SK-N-SH treated with all-trans-retinoic acid at 6 μM for 48 hours (cell line): ENCODE measurements at regions not wholly inside any gene's neighbourhood (a gene's known extent, or its start where the extent isn't known, plus 50 kb on each side); places are given as distances from the start of the nearest gene placed in this dataset.

Experiments used
- ATAC-seq: fragments of 200-7000 bp; cut with Tn5 transposase; 3 replicates; pipeline ENCODE4 v1.9.1; 2020; ENCODE audit warnings: mild to moderate bottlenecking, moderate library complexity
- ARNTL ChIP-seq: fragments of 450-650 bp; formaldehyde crosslinking; IDR thresholded peaks from 2 replicates; pipeline ENCODE4 v1.5.0; 2020; ENCODE audit warnings: low read depth, mild to moderate bottlenecking, moderate library complexity, borderline replicate concordance
- BACH2 ChIP-seq: fragments of 250-450 bp; sonication (Bioruptor Pico); IDR thresholded peaks from 2 replicates; pipeline ENCODE4 v1.9.0; 2021; ENCODE audit warnings: mild to moderate bottlenecking, borderline replicate concordance
- CREB5 ChIP-seq: fragments of 250-450 bp; sonication (Bioruptor Pico); IDR thresholded peaks from 2 replicates; pipeline ENCODE4 v1.5.1; 2020; ENCODE audit warnings: low read depth, mild to moderate bottlenecking, moderate library complexity
- CSDC2 ChIP-seq: fragments of 250-450 bp; sonication (Bioruptor Pico); IDR thresholded peaks from 2 replicates; pipeline ENCODE4 v1.5.0; 2020; ENCODE audit warnings: mild to moderate bottlenecking, moderate library complexity
- ESRRG ChIP-seq: fragments of 250-450 bp; sonication (Bioruptor Pico); IDR thresholded peaks from 2 replicates; pipeline ENCODE4 v1.6.1; 2021; ENCODE audit warnings: mild to moderate bottlenecking
- GLIS3 ChIP-seq: fragments of 250-450 bp; sonication (Bioruptor Pico); IDR thresholded peaks from 2 replicates; pipeline ENCODE4 v1.5.0; 2020; ENCODE audit warnings: mild to moderate bottlenecking, moderate library complexity
- ISL1 ChIP-seq: fragments of 250-450 bp; sonication (Bioruptor Pico); IDR thresholded peaks from 2 replicates; pipeline ENCODE4 v2.1.2; 2022; ENCODE audit warnings: mild to moderate bottlenecking, moderate library complexity
- OSR1 ChIP-seq: fragments of 250-450 bp; sonication (Bioruptor Pico); IDR thresholded peaks from 2 replicates; pipeline ENCODE4 v1.8.0; 2022; ENCODE audit warnings: moderate library complexity, mild to moderate bottlenecking, inconsistent platforms
- PATZ1 ChIP-seq: fragments of 250-450 bp; sonication (Bioruptor Pico); IDR thresholded peaks from 2 replicates; pipeline ENCODE4 v1.8.0; 2020; ENCODE audit warnings: mild to moderate bottlenecking, moderate library complexity, borderline replicate concordance
- POU6F1 ChIP-seq: fragments of 250-450 bp; sonication (Bioruptor Pico); IDR thresholded peaks from 2 replicates; pipeline ENCODE4 v1.8.0; 2021; ENCODE audit warnings: low read depth, mild to moderate bottlenecking, moderate library complexity, borderline replicate concordance
- RARB ChIP-seq: fragments of 250-450 bp; sonication (Bioruptor Pico); IDR thresholded peaks from 2 replicates; pipeline ENCODE4 v1.8.0; 2021; ENCODE audit warnings: mild to moderate bottlenecking, moderate library complexity
- SNAI2 ChIP-seq: fragments of 250-450 bp; sonication (Bioruptor Pico); IDR thresholded peaks from 2 replicates; pipeline ENCODE4 v1.5.0; 2020; ENCODE audit warnings: mild to moderate bottlenecking, moderate library complexity
- TCF4 ChIP-seq: fragments of 250-450 bp; sonication (Bioruptor Pico); IDR thresholded peaks from 2 replicates; pipeline ENCODE4 v1.8.0; 2021; ENCODE audit warnings: mild to moderate bottlenecking, moderate library complexity, borderline replicate concordance
- TOX ChIP-seq: fragments of 250-450 bp; sonication (Bioruptor Pico); IDR thresholded peaks from 2 replicates; pipeline ENCODE4 v1.8.0; 2021; ENCODE audit warnings: mild to moderate bottlenecking, moderate library complexity, borderline replicate concordance
- ZC3H10 ChIP-seq: fragments of 250-450 bp; sonication (Bioruptor Pico); IDR thresholded peaks from 2 replicates; pipeline ENCODE4 v1.5.1; 2021; ENCODE audit warnings: mild to moderate bottlenecking, moderate library complexity
- ZFP3 ChIP-seq: fragments of 250-450 bp; sonication (Bioruptor Pico); IDR thresholded peaks from 2 replicates; pipeline ENCODE4 v1.5.0; 2020; ENCODE audit warnings: mild to moderate bottlenecking, moderate library complexity
- ZFP30 ChIP-seq: fragments of 450-650 bp; formaldehyde crosslinking; IDR thresholded peaks from 2 replicates; pipeline ENCODE4 v1.5.0; 2022; ENCODE audit warnings: mild to moderate bottlenecking, moderate library complexity
- ZNF565 ChIP-seq: fragments of 450-650 bp; formaldehyde crosslinking; conservative IDR thresholded peaks from 2 replicates; pipeline ENCODE4 v1.5.0; 2020; ENCODE audit warnings: low read depth, mild to moderate bottlenecking, moderate library complexity
- ZNF8 ChIP-seq: fragments of 450-650 bp; formaldehyde crosslinking; IDR thresholded peaks from 2 replicates; pipeline ENCODE4 v1.5.0; 2020; ENCODE audit warnings: mild to moderate bottlenecking, moderate library complexity
- TF ChIP-seq, protein P1 (sequence below): fragments of 250-450 bp; sonication (Bioruptor Pico); IDR thresholded peaks from 2 replicates; pipeline ENCODE4 v1.5.1; 2021; ENCODE audit warnings: mild to moderate bottlenecking, moderate library complexity
- TF ChIP-seq, protein P2 (sequence below): fragments of 250-450 bp; sonication (Bioruptor Pico); IDR thresholded peaks from 2 replicates; pipeline ENCODE4 v1.5.0; 2020; ENCODE audit warnings: mild to moderate bottlenecking, moderate library complexity

GRCh38 chr20:1831096-1831495 lies 64.1 kb upstream of the SIRPA start:
- no peak for TF ChIP-seq CREB5 (CRISPR knock-in tag)
- no peak for TF ChIP-seq BACH2
- TF ChIP-seq POU6F1 (CRISPR knock-in tag) = no peak
- TF ChIP-seq ZFP30 (CRISPR knock-in tag) = no peak
- no peak for TF ChIP-seq GLIS3 (CRISPR knock-in tag)
- no peak for TF ChIP-seq SNAI2 (CRISPR knock-in tag)
- TF ChIP-seq TCF4 (CRISPR knock-in tag) = no peak
- TF ChIP-seq RARB (CRISPR knock-in tag) = no peak
- TF ChIP-seq, all 23 proteins: peak for 0
- no peak for ATAC-seq

- TF ChIP-seq CSDC2 (CRISPR knock-in tag) (0 out of 2 replicates have a peak, but pooled peaks have one; percentile 47), SNAI2 (CRISPR knock-in tag) (peak; percentile 50; the same call in 1 of the 2 replicates), GLIS3 (CRISPR knock-in tag) (no peak), ZFP3 (CRISPR knock-in tag) (0 out of 2 replicates have a peak, but pooled peaks have one; percentile 68)
- TF ChIP-seq, protein P1, sequence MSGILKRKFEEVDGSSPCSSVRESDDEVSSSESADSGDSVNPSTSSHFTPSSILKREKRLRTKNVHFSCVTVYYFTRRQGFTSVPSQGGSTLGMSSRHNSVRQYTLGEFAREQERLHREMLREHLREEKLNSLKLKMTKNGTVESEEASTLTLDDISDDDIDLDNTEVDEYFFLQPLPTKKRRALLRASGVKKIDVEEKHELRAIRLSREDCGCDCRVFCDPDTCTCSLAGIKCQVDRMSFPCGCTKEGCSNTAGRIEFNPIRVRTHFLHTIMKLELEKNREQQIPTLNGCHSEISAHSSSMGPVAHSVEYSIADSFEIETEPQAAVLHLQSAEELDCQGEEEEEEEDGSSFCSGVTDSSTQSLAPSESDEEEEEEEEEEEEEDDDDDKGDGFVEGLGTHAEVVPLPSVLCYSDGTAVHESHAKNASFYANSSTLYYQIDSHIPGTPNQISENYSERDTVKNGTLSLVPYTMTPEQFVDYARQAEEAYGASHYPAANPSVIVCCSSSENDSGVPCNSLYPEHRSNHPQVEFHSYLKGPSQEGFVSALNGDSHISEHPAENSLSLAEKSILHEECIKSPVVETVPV (CRISPR knock-in tag) = no peak
- ATAC-seq = peak; percentile 87
These were observed 65.0 kb upstream of the SIRPA start for GRCh38 chr20:1830240-1830639.

GRCh38 chr20:1829531-1829930 lies 65.7 kb upstream of the SIRPA start:
- TF ChIP-seq TCF4 (CRISPR knock-in tag) (no peak), GLIS3 (CRISPR knock-in tag) (no peak), OSR1 (CRISPR knock-in tag) (no peak), POU6F1 (CRISPR knock-in tag) (no peak), ZFP30 (CRISPR knock-in tag) (no peak), ZNF8 (CRISPR knock-in tag) (no peak), ISL1 (CRISPR knock-in tag) (no peak), SNAI2 (CRISPR knock-in tag) (no peak), ARNTL (CRISPR knock-in tag) (no peak), ZFP3 (CRISPR knock-in tag) (no peak), TOX (no peak), ZNF565 (CRISPR knock-in tag) (no peak)
- TF ChIP-seq, protein P2, sequence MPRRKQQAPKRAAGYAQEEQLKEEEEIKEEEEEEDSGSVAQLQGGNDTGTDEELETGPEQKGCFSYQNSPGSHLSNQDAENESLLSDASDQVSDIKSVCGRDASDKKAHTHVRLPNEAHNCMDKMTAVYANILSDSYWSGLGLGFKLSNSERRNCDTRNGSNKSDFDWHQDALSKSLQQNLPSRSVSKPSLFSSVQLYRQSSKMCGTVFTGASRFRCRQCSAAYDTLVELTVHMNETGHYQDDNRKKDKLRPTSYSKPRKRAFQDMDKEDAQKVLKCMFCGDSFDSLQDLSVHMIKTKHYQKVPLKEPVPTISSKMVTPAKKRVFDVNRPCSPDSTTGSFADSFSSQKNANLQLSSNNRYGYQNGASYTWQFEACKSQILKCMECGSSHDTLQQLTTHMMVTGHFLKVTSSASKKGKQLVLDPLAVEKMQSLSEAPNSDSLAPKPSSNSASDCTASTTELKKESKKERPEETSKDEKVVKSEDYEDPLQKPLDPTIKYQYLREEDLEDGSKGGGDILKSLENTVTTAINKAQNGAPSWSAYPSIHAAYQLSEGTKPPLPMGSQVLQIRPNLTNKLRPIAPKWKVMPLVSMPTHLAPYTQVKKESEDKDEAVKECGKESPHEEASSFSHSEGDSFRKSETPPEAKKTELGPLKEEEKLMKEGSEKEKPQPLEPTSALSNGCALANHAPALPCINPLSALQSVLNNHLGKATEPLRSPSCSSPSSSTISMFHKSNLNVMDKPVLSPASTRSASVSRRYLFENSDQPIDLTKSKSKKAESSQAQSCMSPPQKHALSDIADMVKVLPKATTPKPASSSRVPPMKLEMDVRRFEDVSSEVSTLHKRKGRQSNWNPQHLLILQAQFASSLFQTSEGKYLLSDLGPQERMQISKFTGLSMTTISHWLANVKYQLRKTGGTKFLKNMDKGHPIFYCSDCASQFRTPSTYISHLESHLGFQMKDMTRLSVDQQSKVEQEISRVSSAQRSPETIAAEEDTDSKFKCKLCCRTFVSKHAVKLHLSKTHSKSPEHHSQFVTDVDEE (CRISPR knock-in tag) = no peak
- no peak for ATAC-seq

DNA sequence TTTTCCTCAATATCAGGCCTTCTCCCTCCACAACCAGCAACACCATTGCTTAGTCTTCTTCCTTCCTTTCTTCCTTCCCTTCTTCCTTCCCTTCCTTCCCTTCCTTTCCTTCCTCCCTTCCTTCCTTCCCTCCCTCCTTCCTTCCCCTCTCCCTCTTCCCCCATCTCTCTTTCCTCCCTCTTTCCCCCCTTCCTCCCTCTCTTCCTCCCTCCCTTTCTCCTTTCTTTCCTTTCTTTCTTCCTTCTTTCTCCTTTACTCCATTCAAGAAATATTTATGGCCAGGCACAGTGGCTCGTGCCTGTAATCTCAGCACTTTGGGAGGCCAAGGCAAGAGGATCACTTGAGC lies 66.4 kb upstream of the SIRPA start:
- no peak for ATAC-seq
- TF ChIP-seq ZNF565 (CRISPR knock-in tag) (no peak), ESRRG (no peak), ZFP3 (CRISPR knock-in tag) (no peak), RARB (CRISPR knock-in tag) (no peak), ZNF8 (CRISPR knock-in tag) (no peak), GLIS3 (CRISPR knock-in tag) (no peak), ZFP30 (CRISPR knock-in tag) (no peak), ZC3H10 (no peak), PATZ1 (CRISPR knock-in tag) (no peak), TCF4 (CRISPR knock-in tag) (no peak), OSR1 (CRISPR knock-in tag) (no peak), SNAI2 (CRISPR knock-in tag) (no peak)
- TF ChIP-seq, protein P2 (CRISPR knock-in tag) = no peak
